HG02763 (cell line): ENCODE measurements at regions not wholly inside any gene's neighbourhood (a gene's known extent, or its start where the extent isn't known, plus 50 kb on each side); places are given as distances from the start of the nearest gene placed in this dataset.
"Not testable (repeated sequence)": the region's sequence is repeated elsewhere in the genome, so short reads cannot be mapped to it uniquely, and the experiment has no call there.

Source experiments
- ATAC-seq: cut with Tn5 transposase; IDR thresholded peaks from one replicate; pipeline ENCODE4 v1.9.1; 2021; ENCODE audit warnings: mild to moderate bottlenecking, moderate library complexity; ENCODE audit not compliant: unreplicated experiment

DNA sequence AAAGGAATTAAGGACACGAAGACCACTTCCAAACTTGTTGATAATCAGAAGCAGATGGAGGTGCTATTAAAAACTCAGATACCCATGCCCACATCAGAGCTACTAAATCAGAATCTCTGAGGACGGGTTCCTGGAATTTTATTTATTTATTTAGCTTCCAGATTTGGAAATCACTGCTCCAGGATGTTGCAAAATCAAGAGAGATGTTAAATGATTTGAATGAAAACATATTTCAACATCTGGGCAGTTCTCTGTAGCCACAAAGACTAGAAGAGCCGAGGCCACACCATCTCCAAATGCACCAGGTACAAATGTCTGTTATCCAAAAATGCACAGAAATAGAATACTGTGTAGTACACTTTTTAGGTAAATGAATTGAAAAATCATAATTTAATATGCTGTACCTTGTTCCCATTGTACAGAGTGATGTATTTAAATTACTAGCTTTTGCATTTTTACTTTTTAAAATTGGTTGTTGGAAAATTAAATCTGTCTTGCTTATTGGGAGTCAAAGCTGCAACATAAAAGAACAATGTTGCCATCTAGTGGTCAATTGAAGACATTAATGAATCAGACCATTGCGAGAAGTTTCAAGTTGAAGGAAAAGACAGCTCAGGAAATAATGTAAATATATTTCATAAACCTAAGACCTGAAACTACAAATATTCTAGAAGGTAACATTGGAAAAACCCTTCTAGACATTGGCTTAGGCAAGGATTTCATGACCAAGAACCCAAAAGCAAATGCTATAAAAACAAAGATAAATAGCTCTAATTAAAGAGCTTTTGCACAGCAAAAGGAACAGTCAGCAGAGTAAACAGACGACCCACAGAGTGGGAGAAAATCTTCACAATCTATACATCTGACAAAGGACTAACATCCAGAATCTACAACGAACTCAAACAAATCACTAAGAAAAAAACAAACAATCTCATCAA, 151.3 kb upstream of the TTC29 start:
- ATAC-seq: peak; percentile 45

DNA sequence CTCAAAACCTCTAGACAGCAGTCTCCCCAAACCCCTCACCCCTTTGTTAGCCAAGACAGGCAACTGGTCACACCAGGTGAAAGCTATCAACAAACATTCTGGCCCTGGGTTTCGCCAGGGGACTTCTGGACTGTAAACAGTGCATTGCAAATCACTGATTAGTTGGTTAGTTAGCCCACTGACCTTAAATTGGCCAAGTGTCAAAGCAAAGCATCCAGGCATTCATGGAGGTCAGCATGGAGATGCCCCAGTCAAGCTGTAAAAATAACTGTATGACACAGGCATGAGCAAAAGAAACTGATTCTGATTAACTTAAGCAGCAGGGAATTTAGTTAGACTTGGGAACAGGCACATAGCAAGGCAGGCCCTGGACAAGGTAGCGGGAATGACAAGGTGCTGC, 156.0 kb upstream of the TTC29 start:
- ATAC-seq: no peak

DNA sequence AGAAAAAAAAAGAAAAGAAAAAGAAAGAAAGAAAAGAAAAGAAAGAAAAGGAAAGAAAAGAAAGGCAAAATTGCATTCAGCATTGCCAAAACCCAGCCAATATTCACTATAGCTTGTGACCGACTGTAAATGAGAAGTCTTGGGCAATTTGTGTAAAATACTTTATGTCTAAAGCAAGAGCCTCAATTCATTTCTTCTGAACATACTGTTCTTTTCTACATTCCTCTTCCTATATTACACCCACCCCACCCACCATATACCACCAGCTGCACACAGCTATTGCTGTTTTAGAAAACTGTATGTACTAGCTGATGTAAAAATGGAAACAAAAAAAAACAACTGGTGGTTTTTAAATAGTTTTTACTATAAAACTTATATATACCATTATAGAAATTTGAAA, 156.9 kb upstream of the TTC29 start:
- no peak for ATAC-seq

DNA sequence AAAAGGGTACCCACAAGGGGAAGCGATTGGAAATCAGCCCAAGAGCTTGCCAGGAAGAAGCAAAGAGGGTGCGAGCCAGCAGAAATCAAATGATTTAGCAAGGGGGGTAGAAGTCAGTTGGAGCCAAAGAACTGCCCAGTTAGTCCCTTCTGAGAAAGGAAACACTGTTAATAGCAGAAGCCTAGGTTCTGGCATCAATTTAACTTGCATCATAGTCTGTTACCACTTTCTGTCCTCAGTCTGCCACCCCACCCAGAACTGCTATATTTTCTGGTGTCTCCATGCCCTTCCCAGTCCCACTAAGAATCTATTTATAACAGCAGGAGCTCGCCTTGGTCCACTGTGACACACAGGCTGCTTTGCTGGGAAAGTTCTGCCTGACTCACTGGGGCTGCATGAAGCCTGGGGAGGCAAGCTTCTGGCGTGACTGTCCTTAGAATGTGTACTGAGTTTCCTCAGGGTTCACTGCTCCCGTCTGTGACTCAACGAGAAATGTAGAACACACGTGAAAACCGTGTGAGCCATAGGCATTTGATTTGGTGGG, 157.8 kb upstream of the TTC29 start:
- no peak for ATAC-seq

DNA sequence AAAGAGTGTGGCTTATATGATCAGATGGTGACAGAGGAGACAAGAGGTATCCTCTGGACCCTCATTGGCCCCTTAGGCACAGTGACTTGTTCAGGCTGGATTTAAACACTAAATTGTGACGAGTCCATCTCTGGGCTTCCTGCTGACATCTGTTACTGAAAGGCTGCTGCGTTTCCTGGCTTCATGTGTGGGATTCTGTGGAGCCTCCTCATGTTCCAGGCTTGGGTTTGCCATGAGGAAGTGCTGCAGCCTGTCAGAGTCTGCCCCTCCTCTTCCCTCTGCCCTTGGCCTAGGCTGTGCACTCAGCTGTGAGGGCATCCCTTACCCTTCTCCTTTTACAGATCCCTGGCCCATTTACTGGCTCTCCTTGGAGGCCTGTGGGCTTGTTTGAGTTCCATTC, 159.1 kb upstream of the TTC29 start:
- no peak for ATAC-seq

DNA sequence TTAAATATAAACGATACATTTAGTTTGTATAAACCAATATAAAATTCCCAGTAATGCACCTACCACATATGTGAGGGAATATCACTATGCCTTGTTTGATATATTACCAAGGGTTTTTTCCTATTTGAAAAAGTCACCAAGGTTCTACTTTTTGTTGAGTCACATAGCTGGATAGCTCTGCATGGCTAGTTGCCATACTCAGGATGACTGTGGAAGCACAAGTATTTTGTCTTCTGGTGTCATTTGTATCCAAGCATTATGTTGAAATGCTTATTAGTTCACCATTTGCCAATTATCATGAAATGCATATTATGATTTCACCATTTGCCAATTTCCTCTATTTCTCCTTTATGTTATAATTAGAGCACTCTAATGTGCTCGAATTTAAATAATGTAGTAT, 162.7 kb upstream of the TTC29 start:
- ATAC-seq: no peak

DNA sequence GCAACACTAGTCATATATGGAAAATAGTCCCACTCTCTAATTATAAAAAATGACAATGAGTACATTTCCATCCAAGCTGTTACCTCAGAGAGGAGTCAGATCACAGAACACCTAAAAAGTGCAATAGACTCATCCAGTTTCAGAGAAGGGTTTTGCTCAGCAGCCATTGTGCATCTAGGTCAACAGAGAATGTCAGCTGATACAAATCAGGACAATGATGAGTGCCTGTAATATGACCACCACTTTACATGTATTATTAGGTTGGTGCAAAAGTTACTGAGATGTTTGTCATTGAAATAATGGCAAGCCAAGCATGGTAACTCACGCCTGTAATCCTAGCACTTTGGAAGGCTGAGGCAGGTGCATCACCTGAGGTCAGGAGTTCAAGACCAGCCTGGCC, 164.1 kb upstream of the TTC29 start:
- ATAC-seq: no peak

DNA sequence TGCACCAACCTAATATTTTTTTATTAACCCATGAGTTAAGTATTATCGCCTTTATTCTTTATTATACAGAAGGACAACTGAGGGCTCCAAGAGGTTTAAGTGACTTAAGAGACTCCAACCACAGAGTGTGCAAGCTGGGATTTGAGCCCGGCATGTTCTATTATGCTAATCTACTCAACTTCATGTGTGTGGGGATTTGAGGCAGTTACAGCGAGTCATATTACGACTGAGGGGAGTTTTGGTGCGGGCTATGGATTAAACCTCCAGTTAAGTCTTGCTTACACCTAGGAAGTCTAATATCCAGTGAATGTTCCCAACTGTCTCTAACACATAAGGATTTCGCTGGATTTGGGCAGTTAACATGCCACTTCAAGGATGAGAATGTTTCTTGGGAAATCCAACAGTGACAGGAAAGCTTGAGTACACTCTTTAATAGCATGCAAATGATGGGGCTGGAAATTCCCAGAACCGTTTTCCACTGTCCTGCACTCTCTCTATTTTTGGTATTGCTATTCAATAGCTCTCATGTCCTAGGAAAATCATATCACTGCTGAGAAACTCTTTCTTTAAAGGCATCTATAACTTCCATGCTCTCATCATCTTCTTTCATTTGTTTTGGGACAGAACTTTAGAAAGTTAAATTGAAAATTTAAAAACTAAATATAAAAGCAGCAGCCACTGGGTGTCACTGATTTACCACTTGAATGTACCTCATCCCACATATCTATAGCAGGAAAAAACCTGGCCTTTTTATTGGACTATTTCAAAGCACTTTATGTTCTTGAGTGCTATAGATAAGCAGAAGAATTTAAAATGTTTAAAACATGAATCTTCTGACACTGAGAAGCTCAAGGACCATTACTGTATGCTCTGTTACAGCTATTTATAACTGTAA, 165.1 kb upstream of the TTC29 start:
- ATAC-seq: no peak

DNA sequence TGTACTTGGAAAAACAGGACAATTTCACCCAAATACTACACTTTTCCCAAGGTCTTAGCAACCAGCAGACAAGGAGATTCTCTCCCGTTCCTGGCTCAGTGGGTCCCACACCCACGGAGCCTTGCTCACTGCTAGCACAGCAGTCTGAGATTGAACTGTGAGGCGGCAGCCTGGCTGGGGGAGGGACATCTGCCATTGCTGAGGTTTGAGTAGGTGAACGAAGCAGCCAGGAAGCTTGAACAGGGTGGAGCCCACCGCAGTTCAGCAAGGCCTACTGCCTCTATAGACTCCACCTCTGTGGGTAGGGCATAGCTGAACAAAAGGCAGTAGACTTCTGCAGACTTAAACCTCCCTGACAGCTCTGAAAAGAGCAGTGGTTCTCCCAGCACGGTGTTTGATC, 166.5 kb upstream of the TTC29 start:
- not testable (repeated sequence) for ATAC-seq

DNA sequence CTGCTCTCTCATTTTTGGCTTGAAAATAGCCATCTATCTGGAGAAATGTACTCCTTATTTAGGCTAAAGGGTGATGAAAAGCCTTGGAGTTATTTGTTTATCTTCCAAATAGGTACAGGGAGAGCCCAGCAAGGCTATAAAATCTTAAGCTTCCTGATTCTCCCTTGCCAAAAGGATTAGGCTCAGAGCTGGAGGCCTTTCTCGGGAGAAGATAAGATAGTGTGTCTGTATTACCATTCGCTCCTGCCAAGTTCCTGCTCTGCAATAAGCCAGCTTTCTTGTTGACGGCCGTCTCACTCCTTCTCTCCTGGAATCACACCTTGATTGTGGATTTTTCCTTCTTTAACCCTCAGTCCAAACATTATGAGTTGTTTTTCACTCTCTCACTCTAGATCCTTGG, 171.8 kb upstream of the TTC29 start:
- ATAC-seq: no peak

DNA sequence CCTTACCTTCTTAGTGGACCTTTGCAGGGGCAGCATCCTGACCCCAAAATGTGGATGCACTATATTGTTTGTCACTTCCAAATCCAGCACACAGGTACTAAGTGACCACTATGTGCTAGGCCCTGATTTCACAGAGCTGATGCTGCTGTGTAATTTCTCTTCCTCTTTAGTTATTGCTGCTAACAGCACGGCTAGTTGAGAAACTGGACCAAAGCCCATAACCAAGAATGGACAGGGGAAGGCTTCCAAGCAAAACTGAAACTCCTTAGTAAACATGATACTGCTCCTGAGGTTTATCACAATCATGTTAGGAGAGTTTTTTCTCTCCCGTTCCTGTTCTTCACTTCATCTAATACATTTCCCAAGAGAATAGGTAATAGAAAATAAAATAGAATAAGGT, 172.9 kb upstream of the TTC29 start:
- ATAC-seq: no peak

DNA sequence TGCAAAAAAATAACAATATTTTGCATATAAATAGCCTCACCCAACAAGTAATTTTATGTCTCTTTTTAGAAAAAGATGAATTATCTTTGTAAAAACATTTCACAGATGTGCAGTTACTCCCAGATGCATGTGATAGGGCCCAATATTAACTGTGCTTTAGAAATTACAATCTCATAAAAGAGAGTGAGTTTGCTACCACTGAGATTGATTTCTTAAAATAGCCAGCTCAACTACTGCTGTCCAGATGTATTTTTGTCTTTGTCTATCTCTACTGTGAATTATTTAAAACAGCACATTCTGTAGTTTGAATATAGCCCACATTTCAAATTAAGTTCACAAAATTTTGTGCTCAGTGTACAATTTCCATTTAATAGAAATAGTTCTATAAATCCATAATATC, 177.0 kb upstream of the TTC29 start:
- ATAC-seq: no peak

DNA sequence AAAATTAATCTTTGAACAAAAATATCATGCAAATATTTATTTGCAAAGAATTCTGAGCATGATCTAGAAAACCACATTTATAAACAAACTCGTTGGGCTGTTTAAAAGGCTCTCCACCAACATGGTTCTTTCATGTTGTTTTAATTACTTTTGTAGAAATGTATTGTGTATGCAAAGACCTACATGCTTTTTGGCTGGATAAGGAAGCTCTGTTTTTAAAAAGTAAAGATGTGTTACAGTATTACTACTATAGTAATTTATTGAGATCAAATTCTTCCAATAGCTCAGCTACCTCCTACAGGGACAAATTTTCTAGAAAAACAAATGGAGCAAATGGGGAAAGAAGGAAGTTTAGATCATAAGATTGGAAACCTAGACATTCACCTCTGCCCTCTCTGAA, 177.5 kb upstream of the TTC29 start:
- ATAC-seq: no peak

DNA sequence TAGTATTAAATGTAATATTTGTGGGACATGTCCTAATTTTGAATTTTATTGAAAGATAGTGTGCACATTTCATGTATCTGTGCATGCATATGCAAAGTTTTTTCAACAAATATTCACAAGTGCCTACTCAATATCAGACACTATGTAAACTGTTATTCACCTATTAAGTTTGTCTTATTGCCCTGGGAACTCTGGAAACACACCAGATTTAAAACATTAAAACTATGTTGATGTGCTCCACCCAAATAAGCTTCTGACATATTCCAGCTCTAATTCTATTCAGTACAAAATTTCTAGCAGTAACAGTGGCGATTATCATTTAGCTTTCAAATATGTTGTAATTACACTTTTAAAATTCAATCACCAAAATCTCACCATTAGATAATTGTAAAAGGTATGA, 183.1 kb upstream of the TTC29 start:
- no peak for ATAC-seq

DNA sequence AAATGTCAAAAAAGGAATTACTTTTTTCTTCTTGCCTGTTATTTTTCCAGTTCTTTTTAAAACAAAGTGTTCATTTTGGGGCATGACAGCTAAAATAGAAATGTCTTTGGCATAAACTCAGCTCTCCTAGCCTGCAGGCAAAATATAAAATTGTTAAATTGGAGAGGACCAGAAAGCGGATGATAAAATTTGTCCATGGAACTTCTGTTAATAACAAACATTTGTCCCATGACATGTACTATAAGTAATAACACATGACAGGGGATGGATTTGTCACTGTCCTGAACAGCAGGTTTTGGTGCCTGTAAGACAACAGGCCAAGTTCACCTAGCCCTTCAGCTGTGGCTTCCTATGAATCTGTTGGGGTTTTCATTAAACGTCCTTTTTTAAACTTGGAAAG, 184.0 kb upstream of the TTC29 start:
- no peak for ATAC-seq

DNA sequence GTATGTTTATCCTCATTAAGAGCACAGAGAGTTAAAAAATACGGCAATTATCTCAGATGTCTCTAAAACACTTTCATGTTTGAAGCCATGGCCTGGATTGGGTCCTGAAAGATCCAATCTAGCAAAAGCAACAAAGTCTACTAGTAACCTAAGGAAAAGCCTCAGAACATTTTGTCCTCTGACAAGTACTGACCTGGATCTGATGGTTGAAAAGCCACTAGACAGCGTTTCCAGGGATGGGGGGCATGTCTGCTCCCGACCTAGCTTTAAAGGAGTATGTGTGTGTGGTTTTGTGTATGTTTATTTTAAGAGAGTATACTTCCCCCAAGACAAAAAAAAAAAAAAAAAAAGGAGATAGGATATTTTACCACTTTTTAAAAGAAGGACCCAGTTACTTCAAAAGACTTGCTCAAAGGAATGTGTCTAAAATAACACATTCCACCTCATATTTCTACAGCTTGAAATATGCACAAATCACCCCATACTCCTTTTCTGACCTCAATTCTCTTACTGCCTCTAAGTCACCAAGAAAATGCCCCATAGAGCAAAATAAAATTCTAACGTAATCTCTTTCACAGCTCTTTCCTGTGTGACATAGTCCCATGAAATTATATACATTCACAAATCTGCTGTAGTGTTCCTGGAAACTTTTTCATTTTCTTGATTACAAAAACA, 189.0 kb upstream of the TTC29 start:
- ATAC-seq: no peak

DNA sequence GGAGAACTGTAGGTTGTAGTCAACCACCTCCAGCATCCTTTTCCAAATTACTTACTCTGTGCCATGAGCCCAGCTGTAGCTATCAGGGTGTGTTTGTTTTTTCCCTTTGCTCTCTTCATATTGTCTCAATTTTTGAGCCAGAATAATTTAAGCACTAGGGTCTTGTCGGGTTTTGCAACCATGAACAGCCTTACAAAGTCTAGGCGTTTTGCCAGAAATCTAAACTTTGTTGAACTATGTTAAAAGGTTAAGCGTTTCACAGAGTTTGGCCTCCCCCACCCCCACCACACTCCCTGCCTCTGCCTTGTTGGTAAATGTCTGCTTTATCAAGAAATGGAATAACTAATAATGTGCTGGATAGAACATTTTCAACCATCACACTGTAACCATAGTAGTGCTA, 190.6 kb upstream of the TTC29 start:
- ATAC-seq: no peak

DNA sequence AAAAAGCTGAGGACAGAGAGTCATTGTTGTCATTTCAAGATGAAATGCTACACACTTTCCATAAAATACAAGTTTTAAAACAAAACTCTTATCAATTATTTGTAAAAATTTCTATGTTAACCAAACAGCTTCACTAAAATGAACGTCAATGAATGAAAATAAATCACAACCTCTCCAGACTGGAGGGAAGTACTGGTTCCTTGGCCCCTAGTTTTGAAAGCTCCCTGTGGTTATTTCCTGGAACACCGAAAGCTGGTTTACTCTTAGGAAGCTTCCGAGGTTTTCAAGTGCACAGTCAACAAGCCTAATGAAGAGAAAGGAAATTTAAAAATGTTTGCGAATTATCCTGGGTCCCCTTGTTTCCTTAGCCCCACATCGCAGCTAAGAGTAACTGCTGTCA, 191.1 kb upstream of the TTC29 start:
- ATAC-seq: no peak

DNA sequence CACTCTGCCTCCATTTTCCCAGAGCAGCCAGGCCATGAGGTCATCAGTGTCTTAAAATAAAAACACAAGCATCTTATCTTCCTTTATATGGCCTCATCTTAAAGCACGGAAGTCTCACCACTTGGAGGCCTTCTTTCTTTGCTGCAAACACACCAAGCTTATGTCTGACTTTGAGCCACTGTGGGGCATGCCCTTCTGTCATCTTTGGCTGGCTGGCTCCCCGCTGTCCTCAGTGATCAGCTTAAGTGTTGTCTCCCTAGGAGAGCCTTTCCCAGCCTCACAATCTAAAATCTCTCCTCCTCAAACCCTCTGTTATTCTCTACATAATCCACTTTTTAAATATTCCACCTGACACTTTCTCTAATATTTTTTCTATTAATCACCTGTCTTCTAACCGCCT, 191.6 kb upstream of the TTC29 start:
- ATAC-seq: no peak

DNA sequence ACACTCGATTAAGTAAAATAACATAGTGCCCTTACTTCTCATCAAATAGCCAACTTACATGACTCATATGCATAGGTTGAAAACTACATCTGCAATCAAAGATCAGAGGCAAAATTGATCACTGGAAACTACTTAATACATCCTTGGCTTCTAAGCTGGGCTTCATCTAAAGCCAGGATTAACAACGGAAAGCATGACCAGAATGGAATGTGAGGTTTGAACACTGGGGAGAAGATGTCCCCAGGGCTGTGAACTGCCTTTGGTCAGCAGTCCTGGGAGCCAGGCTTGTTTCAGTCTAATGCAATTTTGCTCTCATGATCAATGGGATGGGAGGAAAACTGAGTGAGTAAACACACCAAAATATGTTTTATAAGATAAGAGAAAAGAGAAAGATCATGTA, 192.5 kb upstream of the TTC29 start:
- no peak for ATAC-seq
